HCT116 (cell line): ENCODE measurements at regions not wholly inside any gene's neighbourhood (a gene's known extent, or its start where the extent isn't known, plus 50 kb on each side); places are given as distances from the start of the nearest gene placed in this dataset.

ENCODE experiments used
- ATAC-seq: fragments of 200-7000 bp; cut with Tn5 transposase; 2 replicates; pipeline ENCODE4 v1.9.1; 2020; ENCODE audit warnings: mild to moderate bottlenecking, moderate library complexity
- BruUV-seq: library from RNA; stranded (reverse); fragments of 400-500 nt; replicated peaks from 2 replicates; lab custom pipeline; 2021; lab: Mats Ljungman, UMichigan
- CTCF ChIA-PET: fragments of 300-600 bp; sonication (Branson Sonifier 250); formaldehyde crosslinking; loops from one replicate; lab custom pipeline; 2021; ENCODE audit warnings: antibody characterized with exemption; lab: Charles Lee
- POLR2A ChIA-PET: fragments of 300-600, 350-600 bp; sonication (Branson Sonifier 250); formaldehyde crosslinking; loops from one replicate; lab custom pipeline; 2021; ENCODE audit warnings: antibody characterized with exemption; lab: Charles Lee
- RAD21 ChIA-PET, 2 experiments: fragments of 300-600 bp; sonication (Branson Sonifier 250); formaldehyde crosslinking; loops; one replicate each; lab custom pipeline; 2023; ENCODE audit warnings: low total read pairs in 2 of 2; ENCODE audit not compliant: uncharacterized antibody in 2 of 2, unreplicated experiment in 2 of 2, low non-redundant PET in 1 of 2; lab: Charles Lee
- DNase-seq: peaks from one replicate; pipeline ENCODE4 v3.0.0-alpha.2; 2010; ENCODE audit warnings: low read depth, low spot score
- H2AFZ ChIP-seq: fragments of 200-600 bp; shearing (Covaris generic), sonication (generic); 2 replicates; pipeline ENCODE4 v1.6.1; 2017; ENCODE audit warnings: low read depth, mixed run types, mixed read lengths, antibody characterized with exemption, low read length; ENCODE audit not compliant: poor library complexity, severe bottlenecking
- H3K27ac ChIP-seq: 2 replicates; pipeline ENCODE4 v1.5.1; 2012; ENCODE audit warnings: low read depth, low read length
- H3K27me3 ChIP-seq: fragments of 200-600 bp; sonication (generic); 2 replicates; pipeline ENCODE4 v1.6.1; 2016; ENCODE audit warnings: mixed run types, low read length, mixed read lengths; ENCODE audit not compliant: insufficient read depth
- H3K36me3 ChIP-seq, 2 experiments: fragments of 200-500 bp in 1 of 2; fragments of 200-600 bp in 1 of 2; sonication (Bioruptor generic) in 1 of 2; sonication (generic) in 1 of 2; 2 replicates each; pipeline versions ENCODE4 v1.5.1 to v1.6.1; 2014 to 2016; ENCODE audit warnings: low read length in 2 of 2, inconsistent platforms in 1 of 2, mixed read lengths in 1 of 2, mixed run types in 1 of 2; ENCODE audit not compliant: insufficient read depth in 2 of 2, control insufficient read depth in 1 of 2
- H3K4me1 ChIP-seq, 2 experiments: fragments of 200-600 bp in 1 of 2; sonication (generic) in 1 of 2; 2 replicates each; pipeline versions ENCODE4 v1.5.1 to v1.6.1; 2012 to 2017; ENCODE audit warnings: low read length in 2 of 2, inconsistent platforms in 1 of 2, mild to moderate bottlenecking in 1 of 2, mixed read lengths in 1 of 2, mixed run types in 1 of 2, moderate library complexity in 1 of 2; ENCODE audit not compliant: insufficient read depth in 2 of 2, control insufficient read depth in 1 of 2
- H3K4me2 ChIP-seq: fragments of 200-600 bp; sonication (generic); 2 replicates; pipeline ENCODE4 v1.6.1; 2017; ENCODE audit warnings: mixed run types, low read length, mixed read lengths
- H3K4me3 ChIP-seq, 2 experiments: fragments of 200-600 bp in 1 of 2; sonication (generic) in 1 of 2; replicated peaks in 1 of 2; 2 replicates each; pipeline ENCODE4 v1.5.1; 2011 to 2016; ENCODE audit warnings: low read length in 2 of 2, control low read depth in 1 of 2, low read depth in 1 of 2, mild to moderate bottlenecking in 1 of 2, mixed read lengths in 1 of 2, mixed run types in 1 of 2
- H3K79me2 ChIP-seq: fragments of 200-600 bp; sonication (generic); 2 replicates; pipeline ENCODE4 v1.6.1; 2017; ENCODE audit warnings: mild to moderate bottlenecking, mixed run types, low read length, moderate library complexity, mixed read lengths; ENCODE audit not compliant: insufficient read depth
- H3K9ac ChIP-seq: fragments of 200-600 bp; sonication (generic); 2 replicates; pipeline ENCODE4 v1.6.1; 2016; ENCODE audit warnings: low read length, mixed read lengths
- H3K9me2 ChIP-seq: fragments of 200-600 bp; sonication (generic), shearing (Covaris generic); 2 replicates; pipeline ENCODE4 v1.6.1; 2017; ENCODE audit warnings: mixed run types, mild to moderate bottlenecking, moderate library complexity; ENCODE audit not compliant: insufficient read depth
- H3K9me3 ChIP-seq, 2 experiments: fragments of 200-500 bp in 1 of 2; fragments of 200-600 bp in 1 of 2; sonication (Bioruptor generic) in 1 of 2; sonication (generic) in 1 of 2; 2 replicates each; pipeline ENCODE4 v1.6.1; 2014 to 2017; ENCODE audit warnings: low read length in 2 of 2, mixed read lengths in 2 of 2, inconsistent platforms in 1 of 2, low read depth in 1 of 2, mild to moderate bottlenecking in 1 of 2, mixed run types in 1 of 2, moderate library complexity in 1 of 2; ENCODE audit not compliant: control insufficient read depth in 1 of 2, insufficient read depth in 1 of 2
- H4K20me1 ChIP-seq: fragments of 200-600 bp; sonication (generic), shearing (Covaris generic); 2 replicates; pipeline ENCODE4 v1.6.1; 2017; ENCODE audit warnings: mixed run types, mild to moderate bottlenecking, moderate library complexity; ENCODE audit not compliant: insufficient read depth
- EGR1 ChIP-seq: IDR thresholded peaks from 2 replicates; pipeline ENCODE4 v1.6.1; 2012; ENCODE audit warnings: low read depth
- FOSL1 ChIP-seq: IDR thresholded peaks from 2 replicates; pipeline ENCODE4 v1.6.1; 2012; ENCODE audit warnings: low read depth
- MAX ChIP-seq: IDR thresholded peaks from 2 replicates; pipeline ENCODE4 v1.6.1; 2012
- POLR2A ChIP-seq: IDR thresholded peaks from 2 replicates; pipeline ENCODE4 v1.7.0; 2011; ENCODE audit warnings: borderline replicate concordance; ENCODE audit not compliant: insufficient read depth, insufficient read length; ENCODE audit errors: extremely low read depth
- RAD21 ChIP-seq: IDR thresholded peaks from 2 replicates; pipeline ENCODE4 v1.6.1; 2012; ENCODE audit warnings: low read depth, mild to moderate bottlenecking
- SRF ChIP-seq: IDR thresholded peaks from 2 replicates; pipeline ENCODE4 v1.6.1; 2012; ENCODE audit warnings: low read depth
- YY1 ChIP-seq: IDR thresholded peaks from 2 replicates; pipeline ENCODE4 v1.6.1; 2011; ENCODE audit warnings: low read length, low read depth, moderate library complexity, mild to moderate bottlenecking; ENCODE audit not compliant: insufficient replicate concordance; ENCODE audit errors: extremely low read depth
- ZFX ChIP-seq: fragments of 450-650 bp; IDR thresholded peaks from 2 replicates; pipeline ENCODE4 v1.6.1; 2017
- intact Hi-C: fragments of 100-400 bp; cut with micrococcal nuclease; formaldehyde crosslinking; loops from 2 replicates; pipeline ENCODE4 v1.10.0; 2022

- TF ChIP-seq SRF (no peak), MAX (no peak), EGR1 (no peak), POLR2A (no peak), YY1 (no peak), RAD21 (no peak), FOSL1 (no peak), ZFX (no peak)
These were observed 391.6 kb upstream of the SUCLG2 start (continued) for GRCh38 chr3:68045976-68046375.

GRCh38 chr3:68033867-68034266, 379.5 kb upstream of the SUCLG2 start:
- TF ChIP-seq SRF, result no peak
- TF ChIP-seq, all 23 proteins: peak for 0
- H3K4me2 ChIP-seq, result no peak overlapping the region
- H3K9me2 ChIP-seq, result no peaks in the 10 kb centered on the region
- no peaks in the 10 kb centered on the region for H3K79me2 ChIP-seq
- H3K4me1 ChIP-seq, result no peaks in the 10 kb centered on the region
- no peaks in the 10 kb centered on the region for H3K27me3 ChIP-seq
- ChIA-PET POLR2A (no interaction called here), CTCF (no interaction called here), RAD21 (no interaction called here)
- BruUV-seq, result no TSS peak
- no peak overlapping the region for H3K9ac ChIP-seq
- no peaks in the 10 kb centered on the region for H4K20me1 ChIP-seq
- H3K36me3 ChIP-seq, result no peaks in the 10 kb centered on the region
- no peaks in the 10 kb centered on the region; a peak in 1 of 4 replicates for H3K9me3 ChIP-seq
- H3K4me3 ChIP-seq, result no peak overlapping the region
- no peak for DNase-seq
- intact Hi-C loops, result no loop called here
- ATAC-seq, result no peak
- H3K27ac ChIP-seq, result no peak overlapping the region
- H2AFZ ChIP-seq, result no peak overlapping the region

GRCh38 chr3:68032209-68032608, 377.8 kb upstream of the SUCLG2 start:
- H3K4me2 ChIP-seq, result no peak overlapping the region
- H3K9me2 ChIP-seq, result no peaks in the 10 kb centered on the region
- POLR2A ChIA-PET, result no interaction called here
- ATAC-seq (no peak), DNase-seq (no peak)
- H2AFZ ChIP-seq, result no peak overlapping the region
- H3K4me1 ChIP-seq, result no peaks in the 10 kb centered on the region
- H3K27me3 ChIP-seq, result no peaks in the 10 kb centered on the region
- CTCF ChIA-PET, result no interaction called here
- BruUV-seq, result no TSS peak
- no peak for TF ChIP-seq EGR1
- H3K27ac ChIP-seq, result no peak overlapping the region
- no peaks in the 10 kb centered on the region for H4K20me1 ChIP-seq
- RAD21 ChIA-PET, result no interaction called here
- H3K36me3 ChIP-seq, result no peaks in the 10 kb centered on the region
- H3K4me3 ChIP-seq, result no peak overlapping the region
- H3K9ac ChIP-seq, result no peak overlapping the region
- H3K79me2 ChIP-seq, result no peaks in the 10 kb centered on the region
- no peaks in the 10 kb centered on the region; a peak in 1 of 4 replicates for H3K9me3 ChIP-seq
- intact Hi-C loops, result no loop called here
